ENCODE measurements at regions not wholly inside any gene's neighbourhood (a gene's known extent, or its start where the extent isn't known, plus 50 kb on each side); places are given as distances from the start of the nearest gene placed in this dataset.

GRCh38 chr1:168420177-168420576, 123.6 kb downstream of the XCL2 start:
- no peak for TF ChIP-seq CTCF (IDR thresholded peaks at IDR 0.05 in 4 of 5, conservative IDR thresholded peaks at IDR 0.05 in 1 of 5)
- TF ChIP-seq POLR2A (IDR thresholded peaks at IDR 0.05): no peak
